DND-41 (cell line): ENCODE measurements at regions not wholly inside any gene's neighbourhood (a gene's known extent, or its start where the extent isn't known, plus 50 kb on each side); places are given as distances from the start of the nearest gene placed in this dataset.

Source experiments
- ATAC-seq: fragments of 200-7000 bp; cut with Tn5 transposase; 3 replicates; pipeline ENCODE4 v1.9.1; 2021; ENCODE audit warnings: low read depth; ENCODE audit not compliant: insufficient read depth
- DNase-seq: peaks from one replicate; pipeline ENCODE4 v3.0.0-alpha.2; 2020
- H2AFZ ChIP-seq: 2 replicates; pipeline ENCODE4 v1.6.0; 2012; ENCODE audit warnings: low read depth, low read length
- H3K27ac ChIP-seq: 2 replicates; pipeline ENCODE4 v1.5.1; 2012; ENCODE audit warnings: low read length, inconsistent platforms
- H3K27me3 ChIP-seq: fragments of 200-600 bp; sonication (generic); 2 replicates; pipeline ENCODE4 v1.6.0; 2012; ENCODE audit warnings: low read length, mild to moderate bottlenecking, inconsistent platforms; ENCODE audit not compliant: insufficient read depth, poor library complexity
- H3K36me3 ChIP-seq: 2 replicates; pipeline ENCODE4 v1.5.1; 2012; ENCODE audit warnings: low read length, inconsistent platforms; ENCODE audit not compliant: insufficient read depth
- H3K4me1 ChIP-seq: 2 replicates; pipeline ENCODE4 v1.5.1; 2012; ENCODE audit warnings: mild to moderate bottlenecking, low read length; ENCODE audit not compliant: insufficient read depth
- H3K4me2 ChIP-seq: 2 replicates; pipeline ENCODE4 v1.6.0; 2012; ENCODE audit warnings: mild to moderate bottlenecking, moderate library complexity, low read length, inconsistent platforms; ENCODE audit not compliant: insufficient read depth
- H3K4me3 ChIP-seq, 2 experiments: fragments of 200-600 bp in 1 of 2; shearing (Covaris generic) in 1 of 2; 2 replicates each; pipeline ENCODE4 v1.5.1; 2012 to 2016; ENCODE audit warnings: inconsistent platforms in 2 of 2, low read length in 2 of 2, mild to moderate bottlenecking in 2 of 2, low read depth in 1 of 2, moderate library complexity in 1 of 2
- H3K79me2 ChIP-seq: 2 replicates; pipeline ENCODE4 v1.6.0; 2012; ENCODE audit warnings: low read length, inconsistent platforms; ENCODE audit not compliant: insufficient read depth
- H3K9ac ChIP-seq: 2 replicates; pipeline ENCODE4 v1.6.0; 2012; ENCODE audit warnings: low read depth, mild to moderate bottlenecking, inconsistent platforms, low read length, moderate library complexity
- H3K9me3 ChIP-seq: 2 replicates; pipeline ENCODE4 v1.5.1; 2012; ENCODE audit warnings: low read length, moderate library complexity, mild to moderate bottlenecking, inconsistent platforms; ENCODE audit not compliant: insufficient read depth, severe bottlenecking
- H4K20me1 ChIP-seq: 2 replicates; pipeline ENCODE4 v1.6.0; 2012; ENCODE audit warnings: low read length; ENCODE audit not compliant: insufficient read depth
- EZH2 ChIP-seq: IDR thresholded peaks from 3 replicates; pipeline ENCODE4 v1.6.1; 2012; ENCODE audit warnings: borderline replicate concordance, low read depth, mild to moderate bottlenecking, moderate library complexity, low read length, inconsistent platforms; ENCODE audit not compliant: severe bottlenecking
- TF ChIP-seq, protein P1 (sequence below): IDR thresholded peaks from 2 replicates; pipeline ENCODE4 v1.5.1; 2012; ENCODE audit warnings: borderline replicate concordance, low read length, moderate library complexity, mild to moderate bottlenecking; ENCODE audit not compliant: poor library complexity, severe bottlenecking; ENCODE audit errors: extremely low read depth

GRCh38 chr2:53576166-53576565, 191.4 kb upstream of the CHAC2 start:
- Histone ChIP-seq H3K9me3 (no peaks in the 10 kb centered on the region), H4K20me1 (no peaks in the 10 kb centered on the region), H3K27me3 (no peaks in the 10 kb centered on the region), H2AFZ (no peak overlapping the region), H3K4me1 (no peaks in the 10 kb centered on the region), H3K4me2 (no peak overlapping the region), H3K27ac (no peak overlapping the region), H3K4me3 (no peak overlapping the region), H3K79me2 (no peaks in the 10 kb centered on the region), H3K36me3 (no peaks in the 10 kb centered on the region), H3K9ac (no peak overlapping the region)
- no peak for ATAC-seq
- no peak for DNase-seq
- no peak for TF ChIP-seq EZH2
- TF ChIP-seq, protein P1, sequence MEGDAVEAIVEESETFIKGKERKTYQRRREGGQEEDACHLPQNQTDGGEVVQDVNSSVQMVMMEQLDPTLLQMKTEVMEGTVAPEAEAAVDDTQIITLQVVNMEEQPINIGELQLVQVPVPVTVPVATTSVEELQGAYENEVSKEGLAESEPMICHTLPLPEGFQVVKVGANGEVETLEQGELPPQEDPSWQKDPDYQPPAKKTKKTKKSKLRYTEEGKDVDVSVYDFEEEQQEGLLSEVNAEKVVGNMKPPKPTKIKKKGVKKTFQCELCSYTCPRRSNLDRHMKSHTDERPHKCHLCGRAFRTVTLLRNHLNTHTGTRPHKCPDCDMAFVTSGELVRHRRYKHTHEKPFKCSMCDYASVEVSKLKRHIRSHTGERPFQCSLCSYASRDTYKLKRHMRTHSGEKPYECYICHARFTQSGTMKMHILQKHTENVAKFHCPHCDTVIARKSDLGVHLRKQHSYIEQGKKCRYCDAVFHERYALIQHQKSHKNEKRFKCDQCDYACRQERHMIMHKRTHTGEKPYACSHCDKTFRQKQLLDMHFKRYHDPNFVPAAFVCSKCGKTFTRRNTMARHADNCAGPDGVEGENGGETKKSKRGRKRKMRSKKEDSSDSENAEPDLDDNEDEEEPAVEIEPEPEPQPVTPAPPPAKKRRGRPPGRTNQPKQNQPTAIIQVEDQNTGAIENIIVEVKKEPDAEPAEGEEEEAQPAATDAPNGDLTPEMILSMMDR, result no peak

DNA sequence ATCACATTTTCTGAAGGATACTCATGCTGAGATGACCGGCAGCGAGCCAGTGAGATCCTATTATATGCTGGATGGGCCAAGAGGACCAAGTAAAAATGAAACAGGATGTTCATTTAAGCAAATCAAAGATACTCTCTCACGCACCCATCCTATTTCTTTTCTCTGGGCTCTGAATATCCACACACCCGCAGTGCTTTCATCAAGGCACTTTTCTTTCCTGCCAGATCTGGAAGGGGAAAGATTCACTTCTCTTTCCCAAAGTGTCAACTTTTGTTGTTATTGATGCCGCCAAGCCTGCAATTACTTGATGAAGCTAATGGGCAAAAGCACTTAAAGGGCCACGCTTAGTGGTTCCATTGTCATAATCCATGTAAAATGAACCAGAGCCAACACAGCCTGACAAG, 191.9 kb upstream of the CHAC2 start:
- TF ChIP-seq, protein P1, result no peak
- TF ChIP-seq EZH2, result no peak
- ATAC-seq (no peak), DNase-seq (no peak)
- no peak overlapping the region for H2AFZ ChIP-seq
- H3K9me3 ChIP-seq, result no peaks in the 10 kb centered on the region
- no peaks in the 10 kb centered on the region for H3K27me3 ChIP-seq
- no peaks in the 10 kb centered on the region for H4K20me1 ChIP-seq
- no peaks in the 10 kb centered on the region for H3K4me1 ChIP-seq
- H3K9ac ChIP-seq, result no peak overlapping the region
- H3K79me2 ChIP-seq, result no peaks in the 10 kb centered on the region
- H3K4me2 ChIP-seq, result no peak overlapping the region
- H3K4me3 ChIP-seq, result no peak overlapping the region
- no peak overlapping the region for H3K27ac ChIP-seq
- no peaks in the 10 kb centered on the region for H3K36me3 ChIP-seq

GRCh38 chr2:53572696-53573095, 194.9 kb upstream of the CHAC2 start:
- no peak overlapping the region for H3K27ac ChIP-seq
- no peak for ATAC-seq

More at GRCh38 chr2:53572696-53573095, 194.9 kb upstream of the CHAC2 start:
- no peaks in the 10 kb centered on the region for H3K36me3 ChIP-seq
- H3K9ac ChIP-seq, result no peak overlapping the region
- H3K79me2 ChIP-seq, result no peaks in the 10 kb centered on the region
- no peaks in the 10 kb centered on the region for H4K20me1 ChIP-seq
- no peaks in the 10 kb centered on the region for H3K9me3 ChIP-seq
- no peak overlapping the region for H3K4me3 ChIP-seq
- no peak for DNase-seq
- no peak overlapping the region for H2AFZ ChIP-seq
- H3K4me2 ChIP-seq, result no peak overlapping the region
- peaks cover 2% of the 10 kb centered on the region; the same call in 1 of the 2 replicates for H3K4me1 ChIP-seq
- no peaks in the 10 kb centered on the region for H3K27me3 ChIP-seq
- TF ChIP-seq EZH2, result no peak
- TF ChIP-seq, protein P1, result no peak
